Nephron progenitor cell (in vitro differentiated cells): ENCODE measurements at regions not wholly inside any gene's neighbourhood (a gene's known extent, or its start where the extent isn't known, plus 50 kb on each side); places are given as distances from the start of the nearest gene placed in this dataset.
"Not testable (repeated sequence)": the region's sequence is repeated elsewhere in the genome, so short reads cannot be mapped to it uniquely, and the experiment has no call there.

Experiments
- DNase-seq: peaks from one replicate; pipeline ENCODE4 v3.0.0; 2021
- H3K27ac Mint-ChIP-seq: 2 replicates; pipeline ENCODE4 v1.8.0; 2021; ENCODE audit warnings: mild to moderate bottlenecking, moderate library complexity, mixed read lengths
- H3K27me3 Mint-ChIP-seq: 2 replicates; pipeline ENCODE4 v1.8.0; 2021; ENCODE audit warnings: mild to moderate bottlenecking, low read depth, mixed read lengths; ENCODE audit not compliant: poor library complexity
- H3K36me3 Mint-ChIP-seq: 2 replicates; pipeline ENCODE4 v1.8.0; 2021; ENCODE audit warnings: low read depth, mixed read lengths
- H3K4me1 Mint-ChIP-seq: 2 replicates; pipeline ENCODE4 v1.8.0; 2021; ENCODE audit warnings: mixed read lengths
- H3K4me3 Mint-ChIP-seq: 2 replicates; pipeline ENCODE4 v1.8.0; 2021; ENCODE audit warnings: mild to moderate bottlenecking, moderate library complexity, mixed read lengths
- H3K9me3 Mint-ChIP-seq: 2 replicates; pipeline ENCODE4 v1.8.0; 2021; ENCODE audit warnings: mild to moderate bottlenecking, moderate library complexity, mixed read lengths
- TF ChIP-seq, protein P1 (sequence below): fragments of 200-600 bp; sonication (generic); IDR thresholded peaks from 2 replicates; pipeline ENCODE4 v1.5.0; 2021; ENCODE audit warnings: antibody characterized with exemption

DNA sequence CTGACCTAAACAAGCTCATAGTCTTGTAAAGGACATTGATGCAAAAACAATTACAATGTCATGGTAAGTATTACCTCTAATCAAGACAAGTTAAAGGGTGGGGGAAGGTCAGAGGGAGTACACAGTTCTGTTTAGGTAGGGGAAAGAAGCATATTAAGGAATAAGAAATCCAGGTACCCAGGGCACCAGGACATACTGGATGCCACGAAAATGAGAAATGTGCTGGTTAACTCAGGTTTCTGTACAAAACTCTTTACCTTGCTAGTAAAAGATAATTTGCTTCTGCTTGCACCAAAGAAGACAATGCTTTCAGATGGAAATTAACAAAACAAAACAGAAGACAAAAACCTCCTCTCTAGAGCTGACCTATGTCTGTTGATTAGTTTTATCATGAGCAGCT is 70.7 kb upstream of the MED13 start:
- Mint-ChIP-seq H3K27ac (no peak overlapping the region), H3K9me3 (peaks cover 18% of the 10 kb centered on the region), H3K4me3 (no peak overlapping the region), H3K4me1 (no peaks in the 10 kb centered on the region), H3K36me3 (no peaks in the 10 kb centered on the region), H3K27me3 (peaks cover 9% of the 10 kb centered on the region)
- no peak for DNase-seq
- TF ChIP-seq, protein P1, sequence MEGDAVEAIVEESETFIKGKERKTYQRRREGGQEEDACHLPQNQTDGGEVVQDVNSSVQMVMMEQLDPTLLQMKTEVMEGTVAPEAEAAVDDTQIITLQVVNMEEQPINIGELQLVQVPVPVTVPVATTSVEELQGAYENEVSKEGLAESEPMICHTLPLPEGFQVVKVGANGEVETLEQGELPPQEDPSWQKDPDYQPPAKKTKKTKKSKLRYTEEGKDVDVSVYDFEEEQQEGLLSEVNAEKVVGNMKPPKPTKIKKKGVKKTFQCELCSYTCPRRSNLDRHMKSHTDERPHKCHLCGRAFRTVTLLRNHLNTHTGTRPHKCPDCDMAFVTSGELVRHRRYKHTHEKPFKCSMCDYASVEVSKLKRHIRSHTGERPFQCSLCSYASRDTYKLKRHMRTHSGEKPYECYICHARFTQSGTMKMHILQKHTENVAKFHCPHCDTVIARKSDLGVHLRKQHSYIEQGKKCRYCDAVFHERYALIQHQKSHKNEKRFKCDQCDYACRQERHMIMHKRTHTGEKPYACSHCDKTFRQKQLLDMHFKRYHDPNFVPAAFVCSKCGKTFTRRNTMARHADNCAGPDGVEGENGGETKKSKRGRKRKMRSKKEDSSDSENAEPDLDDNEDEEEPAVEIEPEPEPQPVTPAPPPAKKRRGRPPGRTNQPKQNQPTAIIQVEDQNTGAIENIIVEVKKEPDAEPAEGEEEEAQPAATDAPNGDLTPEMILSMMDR, result no peak

DNA sequence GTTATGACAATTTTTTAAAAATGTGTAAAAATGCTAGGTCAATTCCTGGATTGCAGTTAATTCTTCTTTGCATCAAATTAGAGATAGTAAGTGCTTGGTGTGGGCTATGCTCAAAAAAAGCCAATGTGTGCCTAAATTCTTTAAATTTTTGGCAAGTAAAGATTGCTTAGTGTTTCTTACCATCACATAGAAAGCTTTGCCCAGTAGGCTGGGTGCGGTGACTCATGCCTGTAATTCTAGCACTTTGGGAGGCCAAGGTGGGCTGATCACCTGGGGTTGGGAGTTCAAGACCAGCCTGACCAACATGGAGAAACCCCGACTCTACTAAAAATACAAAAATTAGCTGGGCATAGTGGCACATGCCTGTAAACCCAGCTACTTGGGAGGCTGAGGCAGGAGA is 70.0 kb upstream of the MED13 start:
- not testable (repeated sequence) for H3K4me3 Mint-ChIP-seq, H3K36me3 Mint-ChIP-seq, DNase-seq, H3K27me3 Mint-ChIP-seq, H3K4me1 Mint-ChIP-seq
- peaks cover 15% of the 10 kb centered on the region for H3K9me3 Mint-ChIP-seq
- H3K27ac Mint-ChIP-seq, result peak overlapping the region; percentile 69

DNA sequence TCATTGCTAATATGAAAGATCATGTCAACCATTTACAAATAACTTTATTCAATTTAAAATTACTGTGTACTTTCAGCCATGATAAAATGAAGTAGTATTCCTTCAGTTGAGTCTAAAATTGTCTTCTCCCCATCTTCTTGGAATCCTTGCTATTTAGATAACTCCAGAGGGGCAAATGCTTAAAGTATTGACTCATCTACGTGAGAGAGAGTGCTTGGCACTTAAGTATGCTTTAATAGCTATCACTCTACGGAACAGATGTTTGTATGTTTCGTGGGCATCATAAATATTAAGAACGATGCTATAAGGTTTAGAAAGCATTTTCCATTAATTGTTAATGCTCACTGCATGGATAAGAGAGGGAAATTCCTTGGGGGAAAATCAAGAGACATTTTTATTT is 69.3 kb upstream of the MED13 start:
- Mint-ChIP-seq H3K4me3 (no peak overlapping the region), H3K27me3 (peaks cover 9% of the 10 kb centered on the region), H3K9me3 (peaks cover 12% of the 10 kb centered on the region), H3K27ac (no peak overlapping the region), H3K36me3 (no peaks in the 10 kb centered on the region), H3K4me1 (no peaks in the 10 kb centered on the region)
- TF ChIP-seq, protein P1, result no peak
- no peak for DNase-seq

DNA sequence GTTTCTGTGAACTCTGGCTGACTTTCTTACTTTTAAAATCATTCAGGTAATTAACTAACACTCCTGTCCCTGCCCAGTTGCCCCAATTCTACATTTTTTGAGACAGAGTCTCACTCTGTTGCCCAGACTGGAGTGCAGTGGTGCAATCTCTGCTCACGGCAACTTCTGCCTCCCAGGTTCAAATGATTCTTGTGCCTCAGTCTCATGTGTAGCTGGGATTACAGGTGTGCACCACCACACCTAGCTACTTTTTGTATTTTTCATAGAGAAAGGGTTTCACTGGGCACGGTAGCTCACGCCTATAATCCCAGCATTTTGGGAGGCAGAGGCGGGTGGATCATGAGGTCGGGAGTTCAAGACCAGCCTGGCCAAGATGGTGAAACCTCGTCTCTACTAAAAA is 66.2 kb upstream of the MED13 start:
- not testable (repeated sequence) for H3K27me3 Mint-ChIP-seq, H3K36me3 Mint-ChIP-seq, DNase-seq, H3K4me1 Mint-ChIP-seq, H3K27ac Mint-ChIP-seq, H3K4me3 Mint-ChIP-seq, H3K9me3 Mint-ChIP-seq

DNA sequence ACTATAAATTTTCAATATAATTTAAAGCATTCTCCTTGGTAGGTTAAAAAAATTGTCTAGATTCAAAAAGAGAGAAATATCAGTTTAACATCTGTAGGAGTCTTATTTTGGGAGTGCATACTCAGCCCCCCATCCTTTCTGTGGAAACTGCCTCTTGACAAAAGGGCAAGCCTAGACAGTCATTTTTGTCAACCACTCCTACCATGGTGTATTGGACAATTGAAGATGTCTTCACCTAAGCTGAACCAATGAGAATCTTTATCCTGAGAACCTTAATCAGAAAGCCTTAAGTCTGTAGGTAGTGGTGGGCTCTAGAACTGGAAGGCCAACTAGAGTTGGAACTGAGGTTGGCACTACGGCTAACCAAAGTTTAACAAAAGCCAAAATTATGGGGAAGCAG is 65.7 kb upstream of the MED13 start:
- no peak overlapping the region for H3K4me3 Mint-ChIP-seq
- H3K4me1 Mint-ChIP-seq, result no peaks in the 10 kb centered on the region
- H3K9me3 Mint-ChIP-seq, result no peaks in the 10 kb centered on the region
- H3K27ac Mint-ChIP-seq, result no peak overlapping the region
- TF ChIP-seq, protein P1, result no peak
- no peaks in the 10 kb centered on the region for H3K36me3 Mint-ChIP-seq
- DNase-seq, result no peak
- H3K27me3 Mint-ChIP-seq, result peaks cover 9% of the 10 kb centered on the region

DNA sequence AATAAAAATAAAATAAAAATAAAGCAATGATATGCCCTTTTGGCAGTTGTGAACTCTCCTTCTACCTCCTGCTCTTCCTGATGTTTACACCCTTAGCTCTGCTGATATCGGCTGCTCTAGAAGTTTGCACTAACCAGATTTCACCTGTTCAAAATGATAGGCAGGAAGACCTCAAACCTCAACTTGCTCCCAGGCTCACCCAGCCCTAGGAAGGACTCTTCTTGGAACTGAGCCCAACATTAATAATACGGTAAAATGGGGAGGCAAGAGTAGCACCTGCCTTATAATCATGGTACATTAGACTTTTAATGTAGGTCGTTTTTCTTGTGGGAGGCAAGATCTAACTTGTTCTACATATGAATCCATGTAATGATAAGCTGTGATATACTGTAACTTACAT is 61.2 kb upstream of the MED13 start:
- Mint-ChIP-seq H3K4me1 (peaks cover 10% of the 10 kb centered on the region), H3K9me3 (no peaks in the 10 kb centered on the region), H3K27me3 (peaks cover 10% of the 10 kb centered on the region), H3K27ac (no peak overlapping the region), H3K4me3 (no peak overlapping the region), H3K36me3 (no peaks in the 10 kb centered on the region)
- no peak for DNase-seq
- TF ChIP-seq, protein P1, result no peak

DNA sequence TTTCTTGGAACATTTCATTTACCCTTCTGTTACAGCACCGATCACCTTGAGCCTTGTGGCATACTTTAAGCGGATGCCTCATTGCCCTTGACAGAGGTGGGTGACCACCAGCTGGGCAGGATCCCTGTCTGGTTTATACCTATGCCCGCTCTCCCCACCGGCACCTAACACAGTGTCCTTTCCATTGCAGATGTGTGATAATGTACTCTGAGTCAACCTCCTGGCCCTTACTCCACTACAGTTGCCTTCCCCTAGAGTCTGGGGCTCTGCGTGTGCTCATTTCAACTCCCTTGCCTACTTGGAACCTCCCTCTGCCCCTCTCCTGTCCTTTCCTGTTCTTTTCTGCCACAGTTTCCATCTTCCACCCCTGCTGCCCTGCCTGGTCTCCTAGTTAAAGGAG is 60.2 kb upstream of the MED13 start:
- TF ChIP-seq, protein P1, result no peak
- Mint-ChIP-seq H3K36me3 (no peaks in the 10 kb centered on the region), H3K9me3 (no peaks in the 10 kb centered on the region), H3K27ac (peak overlapping the region; percentile 89), H3K4me1 (peaks cover 19% of the 10 kb centered on the region), H3K4me3 (no peak overlapping the region), H3K27me3 (peaks cover 6% of the 10 kb centered on the region)
- no peak for DNase-seq
